LNCAP (cell line): ENCODE measurements at regions not wholly inside any gene's neighbourhood (a gene's known extent, or its start where the extent isn't known, plus 50 kb on each side); places are given as distances from the start of the nearest gene placed in this dataset.

ENCODE experiments used
- CTCF ChIP-seq: fragments of 450-650 bp; IDR thresholded peaks from 2 replicates; pipeline ENCODE4 v1.5.1; 2017; ENCODE audit warnings: mild to moderate bottlenecking

- no peak for TF ChIP-seq CTCF
Measured at GRCh38 chr3:137081711-137082110, 123.9 kb downstream of the IL20RB start.

GRCh38 chr3:137082763-137083162 lies 125.0 kb downstream of the IL20RB start:
- no peak for TF ChIP-seq CTCF

GRCh38 chr3:137083332-137083731 lies 125.5 kb downstream of the IL20RB start:
- no peak for TF ChIP-seq CTCF

GRCh38 chr3:137084586-137084985 lies 126.8 kb downstream of the IL20RB start:
- TF ChIP-seq CTCF: no peak

GRCh38 chr3:137097386-137097785 lies 139.6 kb downstream of the IL20RB start:
- no peak for TF ChIP-seq CTCF

GRCh38 chr3:137097852-137098251 lies 140.1 kb downstream of the IL20RB start:
- TF ChIP-seq CTCF: no peak

GRCh38 chr3:137099364-137100219 lies 141.8 kb downstream of the IL20RB start:
- TF ChIP-seq CTCF: no peak

- TF ChIP-seq CTCF: no peak
Measured at GRCh38 chr3:137100326-137100725, 142.5 kb downstream of the IL20RB start.
